ENCODE measurements at regions not wholly inside any gene's neighbourhood (a gene's known extent, or its start where the extent isn't known, plus 50 kb on each side); places are given as distances from the start of the nearest gene placed in this dataset.

- H3K4me3 ChIP-seq (replicated peaks in 1 of 2; ENCODE audit: low read depth in 2 of 2, low read length in 2 of 2), result no peak overlapping the region
- TF ChIP-seq, protein P1, sequence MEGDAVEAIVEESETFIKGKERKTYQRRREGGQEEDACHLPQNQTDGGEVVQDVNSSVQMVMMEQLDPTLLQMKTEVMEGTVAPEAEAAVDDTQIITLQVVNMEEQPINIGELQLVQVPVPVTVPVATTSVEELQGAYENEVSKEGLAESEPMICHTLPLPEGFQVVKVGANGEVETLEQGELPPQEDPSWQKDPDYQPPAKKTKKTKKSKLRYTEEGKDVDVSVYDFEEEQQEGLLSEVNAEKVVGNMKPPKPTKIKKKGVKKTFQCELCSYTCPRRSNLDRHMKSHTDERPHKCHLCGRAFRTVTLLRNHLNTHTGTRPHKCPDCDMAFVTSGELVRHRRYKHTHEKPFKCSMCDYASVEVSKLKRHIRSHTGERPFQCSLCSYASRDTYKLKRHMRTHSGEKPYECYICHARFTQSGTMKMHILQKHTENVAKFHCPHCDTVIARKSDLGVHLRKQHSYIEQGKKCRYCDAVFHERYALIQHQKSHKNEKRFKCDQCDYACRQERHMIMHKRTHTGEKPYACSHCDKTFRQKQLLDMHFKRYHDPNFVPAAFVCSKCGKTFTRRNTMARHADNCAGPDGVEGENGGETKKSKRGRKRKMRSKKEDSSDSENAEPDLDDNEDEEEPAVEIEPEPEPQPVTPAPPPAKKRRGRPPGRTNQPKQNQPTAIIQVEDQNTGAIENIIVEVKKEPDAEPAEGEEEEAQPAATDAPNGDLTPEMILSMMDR (IDR thresholded peaks at IDR 0.05; ENCODE audit: low read depth, low read length), result no peak
- DNase-seq (ENCODE audit: low read depth in 2 of 2), result peak; percentile 32 to 42
These were observed 170.9 kb downstream of the POLR1F start for GRCh38 chr7:19537942-19538401.

GRCh38 chr7:19533266-19533665 is 175.6 kb downstream of the POLR1F start:
- DNase-seq (ENCODE audit: low read depth in 2 of 2), result no peak
- H3K4me3 ChIP-seq (replicated peaks in 1 of 2; ENCODE audit: low read depth in 2 of 2, low read length in 2 of 2), result no peak overlapping the region
- TF ChIP-seq, protein P1 (IDR thresholded peaks at IDR 0.05; ENCODE audit: low read depth, low read length), result no peak

DNA sequence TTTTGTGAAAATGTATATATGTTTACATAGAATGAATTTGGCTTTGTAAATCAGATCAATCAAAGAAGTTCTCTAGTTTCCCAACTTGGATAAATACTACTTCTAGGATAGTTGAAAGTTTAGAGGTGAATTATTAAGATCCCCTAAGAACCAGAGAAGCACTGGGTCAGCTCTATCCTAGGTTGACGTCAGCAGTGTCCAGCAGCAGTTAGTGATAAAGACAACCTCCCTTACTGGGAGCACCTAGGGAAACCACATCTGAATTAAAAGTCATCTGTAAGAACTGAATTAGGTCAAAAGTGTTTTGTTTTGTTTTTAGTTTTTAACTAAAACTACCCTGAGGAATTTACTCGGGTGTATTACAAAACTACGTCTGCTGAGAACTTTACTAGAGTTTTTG is 178.0 kb downstream of the POLR1F start:
- DNase-seq (ENCODE audit: low read depth in 2 of 2), result no peak
- no peak overlapping the region for H3K4me3 ChIP-seq (replicated peaks in 1 of 2; ENCODE audit: low read depth in 2 of 2, low read length in 2 of 2)
- TF ChIP-seq, protein P1 (IDR thresholded peaks at IDR 0.05; ENCODE audit: low read depth, low read length), result no peak

DNA sequence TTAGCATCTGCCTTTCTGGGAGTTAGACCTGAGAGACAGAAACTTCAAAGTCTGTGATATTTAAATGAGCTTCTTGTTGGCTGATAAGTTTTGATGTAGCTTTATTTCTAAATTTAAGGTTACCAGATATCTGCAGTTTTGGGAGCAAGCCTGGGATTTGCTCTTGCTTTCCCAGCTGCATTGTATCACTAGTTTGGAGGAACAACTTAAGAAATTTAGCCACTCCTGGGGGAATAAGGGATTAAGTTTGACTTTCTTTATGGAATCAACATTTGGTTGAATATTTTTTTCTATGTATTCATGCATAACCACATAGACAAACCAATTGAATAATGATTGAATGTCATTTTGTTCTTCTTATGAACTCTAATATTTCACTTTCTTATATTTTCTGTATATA is 178.6 kb downstream of the POLR1F start:
- no peak for DNase-seq (ENCODE audit: low read depth in 2 of 2)
- no peak overlapping the region for H3K4me3 ChIP-seq (replicated peaks in 1 of 2; ENCODE audit: low read depth in 2 of 2, low read length in 2 of 2)
- TF ChIP-seq, protein P1 (IDR thresholded peaks at IDR 0.05; ENCODE audit: low read depth, low read length), result no peak

DNA sequence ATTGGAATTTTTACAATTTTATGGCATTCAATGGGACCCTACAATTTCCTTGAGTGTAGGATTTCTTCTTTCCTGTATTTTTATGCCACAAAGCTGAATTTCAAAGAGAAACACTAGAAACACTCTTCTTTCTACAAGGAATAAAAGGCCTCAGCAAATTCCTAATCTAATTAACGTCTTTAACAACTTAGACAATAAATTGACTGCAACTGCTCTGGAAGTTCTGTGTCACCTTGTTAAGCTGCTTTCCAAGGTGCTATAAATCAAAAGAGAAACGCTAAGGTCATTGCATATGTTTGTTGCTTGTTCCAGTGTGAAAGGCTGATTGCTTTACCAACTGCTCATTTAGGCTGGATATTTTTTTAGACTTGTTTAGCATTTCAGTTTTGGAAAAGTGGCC is 182.2 kb downstream of the POLR1F start:
- TF ChIP-seq, protein P1 (IDR thresholded peaks at IDR 0.05; ENCODE audit: low read depth, low read length), result no peak
- no peak overlapping the region for H3K4me3 ChIP-seq (replicated peaks in 1 of 2; ENCODE audit: low read depth in 2 of 2, low read length in 2 of 2)
- DNase-seq (ENCODE audit: low read depth in 2 of 2), result no peak

DNA sequence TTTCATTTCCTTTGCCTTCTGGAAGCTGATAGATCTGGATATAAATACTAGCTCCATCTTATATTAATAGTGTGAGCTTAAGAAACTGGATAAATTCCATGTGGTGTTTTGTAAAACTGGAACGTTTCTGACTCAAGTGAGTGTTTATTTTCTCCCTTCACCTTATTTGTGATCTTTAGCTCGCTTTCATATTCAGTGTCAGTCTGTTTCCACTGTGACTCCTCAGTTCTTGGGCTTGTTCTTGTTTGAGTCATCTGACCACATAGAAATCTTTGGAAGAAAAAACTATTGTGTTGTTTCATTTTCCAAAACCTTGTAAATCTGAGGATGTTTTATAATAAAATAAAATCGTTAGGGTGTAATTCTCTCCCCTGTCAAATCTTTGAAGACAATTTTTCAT is 186.4 kb downstream of the POLR1F start:
- H3K4me3 ChIP-seq (replicated peaks in 1 of 2; ENCODE audit: low read depth in 2 of 2, low read length in 2 of 2), result no peak overlapping the region
- TF ChIP-seq, protein P1 (IDR thresholded peaks at IDR 0.05; ENCODE audit: low read depth, low read length), result no peak
- peak; percentile 51 to 90 for DNase-seq (ENCODE audit: low read depth in 2 of 2)

DNA sequence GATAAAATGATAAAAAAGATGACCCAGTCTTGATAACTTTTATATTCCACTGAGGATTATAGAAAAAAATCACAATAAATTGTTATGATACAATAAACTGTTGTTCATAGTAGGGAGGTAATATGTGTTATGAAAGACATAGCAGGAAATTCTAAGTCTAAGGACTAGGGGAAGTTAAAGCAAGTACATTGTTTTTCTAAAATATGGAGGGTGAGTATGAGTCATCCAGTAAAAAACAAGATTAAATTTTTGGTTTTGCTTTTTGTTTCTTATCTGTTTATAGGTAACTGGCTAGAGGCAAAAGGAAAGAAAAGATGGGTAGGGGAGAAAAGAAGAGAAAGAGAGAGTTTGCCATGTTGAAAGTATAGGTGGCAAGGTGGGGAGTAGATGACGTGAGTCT is 188.4 kb downstream of the POLR1F start:
- H3K4me3 ChIP-seq (replicated peaks in 1 of 2; ENCODE audit: low read depth in 2 of 2, low read length in 2 of 2), result no peak overlapping the region
- DNase-seq (ENCODE audit: low read depth in 2 of 2), result peak in 1 of 2 donors; percentile 42
- TF ChIP-seq, protein P1 (IDR thresholded peaks at IDR 0.05; ENCODE audit: low read depth, low read length), result no peak
